ENCODE measurements at regions not wholly inside any gene's neighbourhood (a gene's known extent, or its start where the extent isn't known, plus 50 kb on each side); places are given as distances from the start of the nearest gene placed in this dataset.

DNA sequence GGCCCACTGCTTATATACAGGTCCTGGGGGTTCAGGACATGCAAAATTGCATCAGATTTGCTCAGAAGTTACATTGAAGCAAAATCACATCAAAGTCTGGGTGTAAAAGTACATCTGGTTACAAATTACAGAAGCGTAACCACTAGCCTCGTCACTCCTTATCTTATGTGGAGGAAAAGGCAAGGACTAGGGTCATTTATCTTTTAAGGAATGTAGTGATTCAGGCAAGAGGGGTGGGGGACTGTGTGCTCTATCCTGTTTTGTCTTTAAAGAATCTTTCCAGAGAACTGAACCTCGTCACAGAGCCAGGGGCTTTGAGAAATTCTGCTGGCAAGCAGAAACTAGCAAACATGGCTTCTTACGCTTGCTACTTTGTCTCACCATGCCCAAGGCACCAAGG, 61.1 kb upstream of the RAB4A start:
- Histone ChIP-seq H3K4me3 (no peak overlapping the region), H3K4me1 (no peaks in the 10 kb centered on the region), H3K27me3 (no peaks in the 10 kb centered on the region), H3K9me3 (no peaks in the 10 kb centered on the region), H3K27ac (no peak overlapping the region), H3K36me3 (no peaks in the 10 kb centered on the region)
- intact Hi-C loops (cut with DNase I) = no loop called here
- DNase-seq (no peak), ATAC-seq (no peak)
- no peak for TF ChIP-seq CTCF (IDR thresholded peaks at IDR 0.05)

GRCh38 chr1:229210844-229211243, 60.1 kb upstream of the RAB4A start:
- DNase-seq (no peak), ATAC-seq (no peak)
- H3K36me3 ChIP-seq = no peaks in the 10 kb centered on the region
- H3K4me1 ChIP-seq = no peaks in the 10 kb centered on the region
- intact Hi-C loops (cut with DNase I) = no loop called here
- H3K9me3 ChIP-seq = no peaks in the 10 kb centered on the region
- H3K27me3 ChIP-seq = no peaks in the 10 kb centered on the region
- no peak for TF ChIP-seq CTCF (IDR thresholded peaks at IDR 0.05)
- H3K4me3 ChIP-seq = no peak overlapping the region
- no peak overlapping the region for H3K27ac ChIP-seq

- ATAC-seq (no peak), DNase-seq (no peak)
- H3K4me3 ChIP-seq = no peak overlapping the region
- H3K36me3 ChIP-seq = no peaks in the 10 kb centered on the region
- intact Hi-C loops (cut with DNase I) = no loop called here
- no peaks in the 10 kb centered on the region for H3K27me3 ChIP-seq
- no peaks in the 10 kb centered on the region for H3K9me3 ChIP-seq
- no peak overlapping the region for H3K27ac ChIP-seq
- no peak for TF ChIP-seq CTCF (IDR thresholded peaks at IDR 0.05)
- no peaks in the 10 kb centered on the region for H3K4me1 ChIP-seq
Observed at GRCh38 chr1:229213797-229214196, 57.1 kb upstream of the RAB4A start.

GRCh38 chr1:229217716-229218115, 53.2 kb upstream of the RAB4A start:
- Histone ChIP-seq H3K4me3 (no peak overlapping the region), H3K9me3 (no peaks in the 10 kb centered on the region), H3K36me3 (no peaks in the 10 kb centered on the region), H3K27ac (no peak overlapping the region), H3K4me1 (peaks cover 10% of the 10 kb centered on the region), H3K27me3 (no peaks in the 10 kb centered on the region)
- ATAC-seq (peak; percentile 63), DNase-seq (no peak)
- intact Hi-C loops (cut with DNase I) = no loop called here
- no peak for TF ChIP-seq CTCF (IDR thresholded peaks at IDR 0.05)

- intact Hi-C loops (cut with DNase I) = no loop called here
- Histone ChIP-seq H3K27me3 (no peaks in the 10 kb centered on the region), H3K4me3 (no peak overlapping the region), H3K4me1 (peaks cover 10% of the 10 kb centered on the region), H3K9me3 (no peaks in the 10 kb centered on the region), H3K36me3 (no peaks in the 10 kb centered on the region), H3K27ac (no peak overlapping the region)
- TF ChIP-seq CTCF (IDR thresholded peaks at IDR 0.05) = no peak
- no peak for DNase-seq
- no peak for ATAC-seq
Observed at GRCh38 chr1:229218612-229219025, 52.3 kb upstream of the RAB4A start.

- peaks cover 10% of the 10 kb centered on the region for H3K4me1 ChIP-seq
- no peak overlapping the region for H3K27ac ChIP-seq
- no peaks in the 10 kb centered on the region for H3K9me3 ChIP-seq
- no peak for DNase-seq
- H3K27me3 ChIP-seq = no peaks in the 10 kb centered on the region
- intact Hi-C loops (cut with DNase I) = no loop called here
- TF ChIP-seq CTCF (IDR thresholded peaks at IDR 0.05) = no peak
- H3K4me3 ChIP-seq = no peak overlapping the region
- no peaks in the 10 kb centered on the region for H3K36me3 ChIP-seq
- no peak for ATAC-seq
Observed at GRCh38 chr1:229220163-229220846, 50.6 kb upstream of the RAB4A start.

All from upper lobe of right lung (tissue), 1 donor.